HG03135 (cell line): ENCODE measurements at regions not wholly inside any gene's neighbourhood (a gene's known extent, or its start where the extent isn't known, plus 50 kb on each side); places are given as distances from the start of the nearest gene placed in this dataset.
"Not testable (repeated sequence)": the region's sequence is repeated elsewhere in the genome, so short reads cannot be mapped to it uniquely, and the experiment has no call there.

Experiments
- ATAC-seq: cut with Tn5 transposase; IDR thresholded peaks from one replicate; pipeline ENCODE4 v1.9.1; 2021; ENCODE audit warnings: mild to moderate bottlenecking, moderate library complexity; ENCODE audit not compliant: unreplicated experiment

DNA sequence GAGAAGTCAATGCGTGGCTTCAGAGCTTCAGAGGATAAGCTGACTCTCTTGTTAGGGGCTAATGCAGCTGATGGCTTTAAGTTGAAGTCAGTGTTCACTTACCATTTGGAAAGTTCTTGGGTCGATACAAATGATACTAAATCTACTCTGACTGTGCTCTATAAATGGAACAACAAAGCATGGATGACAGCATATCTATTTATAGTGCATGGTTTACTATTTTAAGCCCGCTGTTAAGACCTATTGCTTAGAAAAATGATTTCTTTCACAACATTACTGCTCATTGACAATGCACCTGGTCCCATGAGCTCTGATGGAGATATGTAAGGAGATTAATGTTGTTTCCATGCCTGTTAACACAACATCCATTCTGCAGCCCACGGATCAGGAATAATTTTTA is 435.7 kb downstream of the MAT2B start:
- no peak for ATAC-seq

DNA sequence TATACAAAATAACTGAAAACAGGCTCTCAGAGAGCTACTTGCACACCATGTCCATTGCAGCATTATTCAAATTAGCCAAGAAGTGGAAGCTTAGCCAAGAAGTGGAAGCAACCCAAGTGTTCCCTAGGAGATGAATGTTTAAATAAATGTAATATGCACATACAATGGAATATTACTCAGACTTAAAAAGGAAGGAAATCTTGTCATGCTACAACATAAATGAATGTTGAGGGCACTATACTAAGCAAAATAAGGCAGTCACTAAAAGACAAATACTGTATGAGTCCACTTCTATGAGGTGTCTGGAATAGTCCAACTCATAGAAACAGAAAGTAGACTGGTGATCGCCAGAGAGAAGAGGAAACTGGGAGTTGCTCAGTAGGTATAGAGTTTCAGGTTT is 438.1 kb downstream of the MAT2B start:
- no peak for ATAC-seq

DNA sequence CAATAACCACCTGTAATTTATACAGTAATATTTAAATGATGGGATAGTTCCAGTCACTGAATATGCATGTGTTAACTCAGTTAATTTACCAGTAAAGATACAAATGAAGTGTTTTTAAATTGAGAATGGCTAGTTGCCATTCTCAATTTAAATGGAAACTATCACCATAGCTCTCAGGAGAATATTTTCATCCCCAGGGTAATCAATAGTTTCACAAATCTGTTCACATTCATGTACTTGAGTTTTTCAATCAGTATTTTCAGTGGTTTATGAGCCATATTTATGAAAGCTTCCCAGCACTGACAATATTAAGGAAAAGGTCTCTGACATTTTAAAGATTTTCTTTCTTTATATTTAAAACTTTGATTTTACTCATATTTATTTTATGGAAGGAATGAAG is 439.3 kb downstream of the MAT2B start:
- ATAC-seq, result no peak

DNA sequence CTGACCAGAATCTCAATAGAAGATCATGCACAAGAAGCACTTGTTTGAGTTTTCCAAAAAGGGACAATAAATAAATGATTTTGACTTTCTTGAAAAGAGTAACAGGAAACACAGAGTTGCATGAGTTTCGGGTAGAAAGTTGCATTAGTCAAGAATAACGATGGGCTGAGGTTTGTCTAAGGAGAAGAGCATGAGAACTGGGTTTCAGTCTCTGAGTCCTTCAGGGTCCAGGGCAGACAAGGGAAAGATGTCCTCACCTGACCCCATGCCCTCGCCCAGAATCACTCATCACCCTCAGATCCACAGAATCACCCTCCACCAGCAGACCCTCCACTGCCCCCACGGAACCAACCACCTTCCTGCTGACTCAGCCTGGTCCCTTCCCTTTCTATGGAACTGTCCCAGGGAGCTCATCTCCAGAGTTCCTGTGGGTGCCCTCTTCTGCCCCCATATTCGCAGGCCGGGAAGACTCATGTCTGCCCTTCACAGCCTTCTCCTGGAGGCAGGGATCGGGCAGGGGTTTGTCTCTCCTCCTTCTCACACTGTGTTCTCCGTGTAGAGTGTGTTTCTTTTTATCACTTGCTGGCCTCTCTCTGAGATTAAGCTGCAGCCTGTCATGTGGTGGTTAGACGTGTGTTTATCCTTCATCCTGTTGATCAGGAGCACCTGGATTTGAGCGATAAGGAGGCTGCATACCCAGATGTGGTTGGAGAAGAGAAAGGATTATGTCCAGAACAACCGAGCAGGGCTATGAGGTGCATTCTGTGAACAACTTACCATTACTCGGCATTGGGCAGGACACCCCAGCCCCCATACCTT is 442.6 kb downstream of the MAT2B start:
- ATAC-seq, result no peak

DNA sequence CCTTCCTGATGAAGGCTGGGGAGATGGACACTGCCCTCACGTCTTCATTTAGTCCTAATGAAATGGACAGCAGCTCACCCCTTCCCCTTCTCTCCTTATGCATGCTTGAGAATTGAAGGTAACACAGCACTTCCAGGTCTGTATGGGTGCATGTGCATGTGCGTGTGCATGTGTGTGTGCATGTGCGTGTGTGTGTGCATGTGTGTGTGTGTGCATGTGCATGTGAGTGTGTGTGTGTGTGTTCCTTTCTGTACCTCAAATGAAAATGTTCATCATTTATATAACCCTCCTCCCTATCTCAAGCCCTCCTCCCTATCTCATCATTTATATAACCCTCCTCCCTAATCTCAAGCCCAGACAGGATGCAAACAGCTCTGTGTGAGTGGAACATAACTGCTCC is 444.8 kb downstream of the MAT2B start:
- ATAC-seq, result no peak

DNA sequence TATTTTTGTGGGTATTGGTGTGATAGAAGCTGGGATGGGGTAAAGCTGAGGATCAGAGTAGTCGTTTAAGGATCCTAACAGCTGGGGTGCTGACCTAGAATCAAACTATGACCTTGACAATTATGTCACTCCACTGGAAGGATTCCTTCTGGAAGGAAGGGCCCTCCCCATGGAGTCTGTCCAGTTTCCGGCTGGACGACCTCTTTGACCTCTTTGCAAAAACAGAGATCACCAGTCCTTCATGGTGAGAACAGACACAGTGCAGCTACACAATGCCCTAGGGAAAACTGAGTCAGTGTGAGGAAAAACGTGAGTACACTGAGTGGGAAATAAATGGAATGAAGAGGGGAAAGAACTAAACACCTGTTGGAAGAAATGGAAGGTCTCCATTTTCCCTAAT is 445.6 kb downstream of the MAT2B start:
- no peak for ATAC-seq

DNA sequence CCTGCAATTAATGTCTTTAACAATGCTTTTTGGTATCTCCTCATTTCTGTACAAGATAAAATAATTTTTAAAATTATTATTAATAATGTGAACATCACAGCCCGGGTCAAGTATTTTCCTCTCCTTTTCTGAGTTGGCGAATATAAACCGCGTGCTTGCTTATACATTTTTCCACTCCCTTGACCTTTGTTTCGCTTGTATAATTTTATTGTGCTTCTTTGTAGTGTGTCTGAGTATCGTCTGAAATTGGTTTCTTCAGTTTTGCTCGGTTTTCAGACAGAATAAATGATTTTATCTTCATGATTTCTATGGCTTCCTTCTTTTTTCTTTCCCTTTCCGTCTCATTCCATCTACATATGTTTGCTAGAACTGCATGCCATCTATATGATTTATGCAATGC is 448.5 kb downstream of the MAT2B start:
- ATAC-seq, result no peak

DNA sequence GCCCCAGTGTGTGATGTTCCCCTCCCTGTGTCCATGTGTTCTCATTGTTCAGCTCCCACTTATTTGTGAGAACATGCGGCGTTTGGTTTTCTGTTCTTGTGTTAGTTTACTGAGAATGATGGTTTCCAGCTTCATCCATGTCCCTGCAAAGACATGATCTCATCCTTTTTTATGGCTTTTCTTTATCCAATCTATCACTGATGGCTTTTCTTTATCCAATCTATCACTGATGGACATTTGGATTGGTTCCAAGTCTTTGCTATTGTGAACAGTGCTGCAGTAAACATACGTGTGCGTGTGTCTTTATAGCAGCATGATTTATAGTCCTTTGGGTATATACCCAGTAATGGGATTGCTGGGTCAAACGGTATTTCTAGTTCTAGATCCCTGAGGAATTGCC is 455.8 kb downstream of the MAT2B start:
- ATAC-seq, result not testable (repeated sequence)

DNA sequence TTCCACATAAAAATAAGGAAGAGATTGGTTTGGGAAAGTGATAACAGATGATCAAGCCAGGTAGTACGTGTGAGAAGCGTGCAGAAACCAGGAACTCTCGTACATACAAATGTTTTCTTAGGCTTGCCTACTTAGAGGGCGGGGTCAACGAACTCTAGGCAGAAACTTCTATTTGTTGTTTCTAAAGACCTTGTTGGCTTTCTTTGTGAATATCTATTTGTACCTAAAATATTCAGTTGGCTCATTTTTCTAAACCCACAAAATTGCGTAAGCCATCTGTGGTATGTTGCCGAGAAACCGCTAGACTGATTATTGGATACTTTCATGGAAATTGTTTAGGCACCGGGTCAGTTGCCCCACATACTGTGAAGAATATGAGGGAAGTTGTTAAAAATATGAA is 458.5 kb downstream of the MAT2B start:
- no peak for ATAC-seq

DNA sequence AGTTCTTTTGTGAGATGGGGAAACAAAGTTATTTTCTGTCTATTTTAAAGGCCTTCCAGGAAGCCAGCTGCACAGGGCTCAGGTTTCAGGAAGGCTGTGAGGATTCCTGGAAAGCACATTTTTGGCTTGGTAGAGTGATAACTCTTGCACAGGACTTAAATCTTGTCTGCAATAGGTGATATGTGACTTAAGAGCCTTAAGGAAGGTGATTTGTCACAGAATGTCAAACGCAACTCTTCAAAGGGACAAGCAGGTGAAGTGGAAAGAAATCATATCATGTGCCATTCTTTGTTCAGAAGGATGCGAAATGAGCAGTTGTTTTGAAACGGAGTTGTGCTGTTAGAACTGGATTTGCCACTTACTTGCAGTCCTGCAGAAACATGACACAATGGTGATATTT is 459.3 kb downstream of the MAT2B start:
- no peak for ATAC-seq

DNA sequence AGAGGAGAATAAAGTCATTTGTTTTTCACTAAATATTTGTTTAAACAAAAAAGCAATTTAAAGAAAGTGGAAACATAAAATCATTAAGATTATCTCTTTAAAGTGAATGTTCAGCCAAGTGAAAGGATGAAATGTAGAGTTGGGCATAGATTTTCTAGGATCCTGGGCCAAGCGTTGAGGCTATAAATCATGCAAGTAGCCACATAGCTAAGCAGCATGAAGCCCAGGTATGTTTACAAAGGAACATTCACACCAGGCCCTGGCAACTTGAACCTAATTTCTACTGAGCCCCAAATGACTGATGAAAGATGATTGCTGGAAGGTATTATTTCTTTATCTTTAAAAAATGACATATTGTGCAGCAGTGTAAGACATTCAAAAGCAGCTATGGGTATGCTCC is 461.8 kb downstream of the MAT2B start:
- ATAC-seq, result no peak

DNA sequence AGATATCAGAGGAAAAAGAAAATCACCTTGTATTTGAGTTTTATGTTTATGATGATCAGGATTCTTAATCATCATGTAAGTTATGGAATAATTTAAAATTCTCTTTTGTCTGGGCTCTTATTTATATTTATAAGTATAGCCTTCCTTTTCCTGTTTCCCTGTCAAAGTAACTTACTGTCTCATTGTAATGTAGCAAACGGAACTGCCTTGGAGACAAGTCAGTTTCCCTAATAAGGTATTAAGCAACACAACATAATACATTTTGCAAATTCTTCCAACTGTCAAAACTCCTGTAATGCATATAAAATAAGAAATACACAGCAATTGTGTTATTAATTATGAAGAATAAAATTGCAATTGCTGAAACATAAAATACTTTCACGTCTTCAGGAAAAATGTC is 463.2 kb downstream of the MAT2B start:
- no peak for ATAC-seq

DNA sequence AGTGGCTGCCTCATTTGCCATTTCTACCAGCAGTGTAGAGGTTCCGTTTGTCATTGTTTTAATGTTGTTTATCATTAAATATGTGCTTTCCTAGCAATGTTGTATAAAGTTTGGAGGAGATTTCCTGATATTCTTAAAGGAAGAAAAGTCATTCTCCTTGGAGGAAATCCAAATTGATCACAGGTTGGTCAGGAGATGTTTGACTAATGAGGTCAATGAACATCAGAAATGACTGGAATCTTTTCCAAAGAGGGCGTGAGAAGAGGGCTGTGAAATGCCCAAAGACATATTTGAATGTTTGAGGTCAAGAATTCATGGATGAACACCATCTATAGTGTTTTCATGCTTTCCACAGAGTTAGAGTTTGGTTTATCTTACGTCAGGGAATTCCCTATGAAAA is 471.3 kb downstream of the MAT2B start:
- ATAC-seq, result no peak

DNA sequence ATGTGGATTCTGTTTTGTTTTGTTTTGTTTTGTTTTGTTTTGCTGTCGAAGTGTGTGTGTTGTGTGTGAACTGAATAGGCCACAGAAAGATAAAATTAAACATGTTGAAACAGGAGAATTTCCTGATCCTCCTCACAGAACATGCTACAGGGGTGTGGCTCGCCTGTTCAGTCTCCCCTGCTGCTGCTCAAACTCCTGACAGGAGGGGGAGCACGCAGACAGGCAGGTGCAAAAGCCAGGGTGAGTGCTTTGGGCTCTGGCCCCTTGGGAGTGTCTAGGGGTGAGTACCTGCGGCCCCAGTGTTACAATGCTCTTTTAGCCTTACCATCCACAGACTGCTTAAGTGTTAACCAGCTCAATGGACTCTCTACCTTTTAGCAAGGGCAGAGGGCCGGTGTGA is 473.5 kb downstream of the MAT2B start:
- ATAC-seq, result peak; percentile 62

DNA sequence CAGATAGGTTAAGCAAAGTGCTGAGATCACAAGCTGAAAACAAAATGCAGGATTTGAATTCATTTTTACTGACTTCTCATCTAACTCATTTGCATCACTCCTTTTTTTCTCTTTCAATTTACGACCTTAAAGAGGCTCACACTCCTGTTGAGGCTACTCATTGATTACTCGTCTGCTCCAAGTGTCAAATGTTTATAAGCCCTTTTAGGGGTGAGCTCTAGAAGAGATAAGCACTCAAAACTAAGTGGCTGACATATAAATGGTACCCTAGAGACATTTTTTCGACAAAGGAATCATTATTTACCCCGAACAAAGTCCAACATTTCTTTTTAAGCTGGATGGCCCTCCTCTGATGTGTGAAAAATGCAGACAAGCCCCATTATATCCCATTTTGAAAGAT is 483.1 kb downstream of the MAT2B start:
- ATAC-seq, result no peak

DNA sequence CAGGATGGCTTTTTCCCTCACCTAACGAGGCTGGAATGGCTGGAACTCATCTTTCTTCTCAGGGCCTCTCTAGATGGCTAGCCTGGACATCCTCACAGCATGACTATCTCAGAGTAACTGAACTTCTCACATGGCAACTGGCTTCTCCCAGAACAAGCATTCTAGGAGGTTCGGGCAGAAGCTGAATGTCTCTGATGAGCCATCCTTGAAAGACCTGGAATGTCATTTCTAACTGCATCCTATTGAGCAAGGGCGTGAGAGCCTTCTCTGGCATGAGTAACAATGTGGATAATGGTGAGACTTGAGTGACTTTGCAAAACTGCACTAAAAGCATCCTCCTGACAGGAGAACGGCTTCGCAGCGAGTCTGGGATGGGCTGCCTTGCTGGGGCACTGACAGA is 487.7 kb downstream of the MAT2B start:
- no peak for ATAC-seq

DNA sequence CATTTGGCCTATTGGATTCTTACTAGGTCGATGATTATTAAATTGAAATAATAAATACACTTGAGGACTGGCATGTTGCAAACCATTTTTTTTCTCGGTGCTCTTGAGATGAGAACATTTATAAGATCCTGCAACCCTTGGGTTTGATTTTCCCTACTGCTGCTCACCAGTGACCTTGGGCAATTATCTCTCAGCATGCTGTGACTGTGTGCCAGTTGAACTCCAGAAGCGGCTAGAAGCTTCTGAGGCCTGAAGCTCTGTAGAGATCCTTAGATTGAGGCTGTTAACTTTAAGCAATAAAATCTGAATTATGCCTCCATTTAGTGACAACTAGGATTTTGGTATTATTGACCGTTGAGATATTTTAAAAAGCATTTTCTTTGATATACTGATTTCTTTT is 489.8 kb downstream of the MAT2B start:
- ATAC-seq, result no peak

DNA sequence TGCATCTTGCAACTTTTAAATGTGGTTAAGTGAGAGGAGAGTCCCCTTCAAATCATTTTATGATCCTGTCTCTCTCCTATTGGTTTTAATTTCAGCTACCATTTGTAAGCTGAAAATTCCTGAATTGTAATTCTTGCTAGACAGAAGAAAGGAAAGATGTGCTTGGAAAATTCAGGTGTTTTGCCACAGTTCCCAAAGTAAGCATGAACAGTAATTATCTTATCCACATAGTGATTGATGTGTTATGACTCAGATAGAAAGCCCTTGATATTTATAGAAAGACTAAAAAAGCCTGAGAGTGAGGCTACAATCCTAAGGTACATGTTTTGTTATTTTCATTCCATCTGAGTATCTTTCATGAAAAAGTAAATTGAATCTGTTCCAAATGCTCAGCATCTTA is 492.5 kb downstream of the MAT2B start:
- no peak for ATAC-seq

DNA sequence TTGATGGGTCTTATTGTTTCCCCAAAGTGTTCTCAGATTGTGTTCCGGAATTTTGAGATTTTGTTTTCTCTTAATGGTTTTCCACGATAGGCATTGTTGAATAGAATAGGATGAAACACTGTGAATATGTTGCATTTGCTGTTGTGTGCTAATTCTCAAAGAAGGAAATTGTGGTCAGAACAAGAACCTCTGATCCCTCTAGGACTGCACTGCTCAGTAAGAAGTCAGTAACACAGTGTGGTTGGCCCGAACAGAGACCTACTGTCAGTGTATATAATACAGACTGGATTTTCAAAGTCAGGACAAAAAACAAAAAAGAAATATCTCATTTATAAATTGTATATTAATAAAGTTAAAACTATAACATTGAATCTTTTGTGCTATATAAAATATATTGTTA is 494.8 kb downstream of the MAT2B start:
- ATAC-seq, result no peak

DNA sequence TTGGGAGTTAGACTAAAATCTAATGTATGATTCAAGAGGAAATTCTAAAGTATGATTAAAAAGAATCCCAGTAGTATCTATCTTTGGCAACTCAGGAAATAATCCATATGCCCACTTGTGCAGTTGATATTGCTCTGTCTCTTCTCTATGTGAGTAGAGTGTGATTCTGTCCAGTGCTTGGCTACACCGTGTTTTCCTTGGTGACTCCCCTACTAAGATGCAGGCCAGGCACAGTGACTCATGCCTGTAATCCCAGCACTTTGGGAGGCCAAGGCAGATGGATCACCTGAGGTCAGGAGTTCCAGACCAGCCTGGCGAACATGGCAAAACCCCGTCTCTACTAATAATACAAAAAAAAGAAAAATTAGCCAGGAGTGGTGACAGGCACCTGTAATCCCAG is 495.4 kb downstream of the MAT2B start:
- ATAC-seq, result no peak

DNA sequence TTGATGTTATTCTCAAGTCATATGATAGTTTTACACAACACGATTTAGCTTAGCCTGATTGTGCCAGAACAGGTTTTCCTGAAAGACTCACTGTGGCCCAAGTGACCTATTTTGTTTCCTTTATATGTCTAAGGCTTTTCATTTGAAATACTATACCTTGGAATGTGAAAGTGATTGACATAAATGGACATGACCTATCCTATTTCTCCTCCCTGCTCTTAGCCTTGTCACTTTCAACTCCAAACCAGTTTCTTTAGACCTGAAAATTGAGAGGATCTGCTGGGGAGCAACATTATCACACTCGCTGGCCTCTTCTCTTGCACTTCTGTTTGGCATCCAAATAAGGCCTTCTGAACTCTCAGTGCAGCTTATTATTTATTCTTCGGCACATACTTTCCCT is 496.8 kb downstream of the MAT2B start:
- ATAC-seq, result no peak

DNA sequence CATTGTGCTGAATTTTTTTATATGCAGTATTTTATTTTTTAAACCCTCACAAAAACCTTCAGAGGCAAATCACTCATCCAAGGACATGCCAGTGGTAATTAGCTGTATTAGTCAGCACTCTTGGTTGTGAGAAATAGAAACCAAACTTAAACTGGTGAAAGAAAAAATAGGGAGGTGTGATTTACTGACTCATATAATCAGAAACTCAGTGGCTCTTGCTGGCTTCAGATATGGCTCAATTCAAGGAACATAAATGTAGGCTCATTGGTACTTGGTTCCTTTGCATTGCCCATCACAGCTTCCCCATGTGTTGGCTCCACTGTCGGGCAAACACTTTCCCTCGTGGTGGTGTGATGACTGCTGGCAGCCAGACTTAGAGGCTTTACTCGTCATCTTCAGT is 497.2 kb downstream of the MAT2B start:
- no peak for ATAC-seq

DNA sequence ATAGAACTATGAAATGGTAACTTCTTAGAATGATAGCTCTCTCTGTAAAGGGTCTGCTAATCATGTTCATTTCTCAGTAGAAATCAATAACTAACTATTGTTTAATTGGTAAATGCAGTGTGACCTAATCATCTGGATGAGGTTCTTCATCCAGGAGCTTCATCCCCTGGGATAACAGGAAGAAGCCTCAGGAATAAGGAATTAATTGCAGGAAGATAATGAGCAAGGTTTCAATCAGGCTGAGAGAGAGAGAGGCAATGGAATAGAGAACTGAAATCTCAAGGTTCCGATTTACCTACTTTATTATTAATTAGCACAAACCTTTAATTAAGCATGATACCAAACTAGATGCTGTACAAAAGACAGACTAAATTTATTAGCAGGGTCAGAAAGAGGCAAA is 499.7 kb downstream of the MAT2B start:
- ATAC-seq, result no peak
